GM21737 (cell line): ENCODE measurements at regions not wholly inside any gene's neighbourhood (a gene's known extent, or its start where the extent isn't known, plus 50 kb on each side); places are given as distances from the start of the nearest gene placed in this dataset.

Source experiments
- ATAC-seq: cut with Tn5 transposase; IDR thresholded peaks from one replicate; pipeline ENCODE4 v1.9.1; 2021; ENCODE audit warnings: mild to moderate bottlenecking, moderate library complexity; ENCODE audit not compliant: unreplicated experiment

GRCh38 chr10:78445308-78445707, 411.6 kb downstream of the RPS24 start:
- no peak for ATAC-seq

DNA sequence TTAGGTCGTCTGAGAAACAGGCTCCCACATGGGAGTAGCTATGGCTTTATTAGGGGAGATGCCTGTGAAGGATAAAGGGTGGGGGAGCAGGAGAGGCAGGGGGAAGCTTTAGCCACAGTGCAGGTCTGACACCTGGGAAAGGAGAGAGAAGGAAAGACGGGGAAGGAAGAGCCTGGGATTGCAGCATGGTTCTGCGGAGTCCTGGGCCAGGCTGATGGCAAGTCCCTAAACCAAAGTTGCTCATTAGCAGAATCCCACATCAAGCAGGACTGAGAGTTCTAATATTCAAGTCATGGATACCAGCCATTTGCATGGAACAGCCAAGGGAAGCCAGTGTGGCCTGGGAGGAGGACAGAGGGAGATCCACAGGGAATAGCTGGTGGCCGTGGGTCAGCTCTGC, 414.8 kb downstream of the RPS24 start:
- no peak for ATAC-seq

- ATAC-seq, result no peak
Observed at GRCh38 chr10:78448994-78449418, 415.3 kb downstream of the RPS24 start.

- ATAC-seq, result no peak
Observed at GRCh38 chr10:78449554-78449953, 415.9 kb downstream of the RPS24 start.

- no peak for ATAC-seq
Observed at GRCh38 chr10:78450239-78450638, 416.6 kb downstream of the RPS24 start.

DNA sequence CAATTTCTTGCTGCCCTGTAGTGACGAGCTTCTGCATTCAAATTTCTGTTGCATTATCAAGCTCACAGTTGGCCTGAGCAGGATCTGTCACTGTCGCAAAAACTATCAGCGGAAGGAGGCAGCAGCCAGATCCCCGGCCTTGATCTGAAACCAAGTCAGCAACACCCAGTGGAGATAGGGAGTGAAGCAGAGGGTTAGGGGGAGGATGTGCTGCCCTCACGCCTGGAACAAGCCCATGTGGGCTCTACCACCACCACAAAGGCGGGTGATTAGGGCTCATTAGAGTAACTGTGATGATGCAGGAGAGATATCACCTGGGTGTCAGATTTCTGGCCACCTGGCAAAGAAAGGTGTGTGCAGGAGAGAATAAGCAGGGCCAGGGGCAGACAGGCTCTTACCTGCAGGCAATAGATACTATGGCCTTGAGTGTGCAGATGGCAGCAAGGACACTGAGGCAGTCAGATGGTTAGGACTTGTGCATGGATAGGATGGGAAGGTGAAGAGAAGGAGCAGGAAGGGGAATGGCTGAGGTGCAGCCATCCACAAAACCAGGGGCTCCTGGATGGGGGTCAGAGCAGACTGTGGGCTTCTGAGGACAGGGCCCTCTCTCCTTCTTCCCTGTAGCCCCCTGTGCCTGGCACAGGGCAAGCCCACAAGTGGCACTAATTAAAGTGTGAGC, 417.3 kb downstream of the RPS24 start:
- ATAC-seq, result no peak

DNA sequence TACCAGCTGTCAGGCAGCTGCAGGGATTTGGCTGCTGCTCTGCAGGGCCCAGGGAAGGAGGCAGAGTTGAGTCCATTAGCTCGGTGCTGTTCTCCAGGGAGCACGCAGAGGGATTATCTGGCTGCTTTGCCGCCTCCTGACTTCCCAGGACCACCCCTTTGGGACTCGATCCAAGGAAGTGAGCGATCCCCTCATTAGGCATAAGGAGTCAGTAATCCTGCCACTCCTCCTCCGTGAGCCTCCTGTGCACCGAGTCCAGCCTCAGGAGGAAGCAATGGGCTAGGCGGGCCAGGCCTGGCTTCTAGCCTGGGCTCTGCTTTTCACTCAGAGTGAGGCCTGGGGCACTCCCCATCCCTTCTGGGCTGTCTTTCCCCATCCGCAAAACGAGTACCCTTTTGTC, 417.9 kb downstream of the RPS24 start:
- ATAC-seq, result no peak

GRCh38 chr10:78454123-78454645, 420.5 kb downstream of the RPS24 start:
- ATAC-seq, result no peak

DNA sequence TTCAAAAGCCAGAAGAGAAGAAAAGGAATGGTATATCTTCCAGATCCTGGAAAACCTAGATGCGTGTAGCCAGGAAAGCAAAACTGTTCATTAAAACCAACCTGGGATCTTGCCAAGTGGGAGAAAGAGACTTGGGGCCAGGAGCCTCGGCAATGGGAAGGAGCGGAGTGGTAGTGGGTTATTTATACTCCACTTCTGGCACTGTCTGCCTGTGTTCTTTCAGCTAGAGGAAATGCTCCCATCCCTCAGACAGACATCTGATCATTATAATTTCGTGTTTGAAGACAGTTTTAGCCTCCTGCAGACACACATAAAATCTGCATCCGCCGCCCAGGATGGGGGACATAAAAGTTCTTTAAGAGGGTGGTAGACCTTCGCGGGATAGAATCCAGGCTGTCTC, 421.6 kb downstream of the RPS24 start:
- ATAC-seq, result no peak

DNA sequence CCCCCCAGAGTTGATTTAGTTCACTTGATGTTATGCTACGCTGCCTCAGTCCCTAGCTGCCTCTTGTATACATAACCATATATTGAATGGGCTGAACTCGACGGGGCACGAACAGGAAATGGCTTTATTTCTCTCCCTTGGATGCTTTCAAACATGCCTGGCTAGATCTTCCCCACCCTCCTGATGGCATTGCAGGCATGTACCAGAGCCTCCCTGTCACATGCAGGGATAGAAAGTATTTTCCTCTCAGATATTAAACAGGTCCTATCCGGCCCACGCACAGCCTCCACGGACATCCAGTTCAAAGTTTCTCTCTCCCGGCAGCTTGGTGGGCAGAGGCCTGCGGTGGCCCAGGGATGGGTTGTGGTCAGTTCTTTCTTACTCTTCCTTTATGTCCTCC, 422.1 kb downstream of the RPS24 start:
- no peak for ATAC-seq

DNA sequence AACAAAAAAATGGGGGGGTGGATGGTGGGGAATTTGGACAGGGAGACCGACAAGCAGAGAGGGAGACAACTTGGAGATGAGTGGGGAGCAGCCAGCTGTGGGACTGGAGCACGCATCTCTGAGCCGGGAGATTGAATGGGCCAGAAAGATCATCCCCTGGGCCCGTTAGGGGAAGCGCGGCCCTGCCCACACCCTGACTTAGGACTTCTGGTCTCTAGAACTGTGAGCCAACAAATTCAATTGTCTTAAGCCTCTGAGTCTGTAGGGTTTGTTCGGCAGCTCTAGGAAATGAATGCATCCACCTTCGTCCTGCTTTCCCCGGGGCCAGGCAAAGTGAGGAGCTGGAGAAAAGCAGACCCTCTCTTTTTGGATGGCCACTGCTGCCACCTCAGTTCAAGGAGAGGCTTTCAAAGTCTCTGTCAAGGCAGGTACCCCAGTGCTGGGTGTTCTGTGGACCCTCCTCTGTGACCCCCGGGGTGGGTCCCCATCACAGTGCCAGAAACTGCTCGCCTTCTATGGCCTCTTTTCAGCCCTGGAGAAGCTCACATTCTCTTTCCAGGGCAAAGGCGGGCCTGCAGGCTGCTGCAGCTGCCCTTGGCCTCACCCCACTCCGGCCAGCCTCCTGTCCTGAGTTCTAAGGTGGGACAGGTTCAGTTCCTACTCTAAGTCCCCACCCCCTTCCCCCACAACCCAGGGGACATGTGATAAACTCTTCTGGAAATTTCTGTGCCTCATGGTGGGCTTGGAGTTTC, 423.2 kb downstream of the RPS24 start:
- no peak for ATAC-seq

GRCh38 chr10:78457804-78458482, 424.3 kb downstream of the RPS24 start:
- ATAC-seq, result no peak

DNA sequence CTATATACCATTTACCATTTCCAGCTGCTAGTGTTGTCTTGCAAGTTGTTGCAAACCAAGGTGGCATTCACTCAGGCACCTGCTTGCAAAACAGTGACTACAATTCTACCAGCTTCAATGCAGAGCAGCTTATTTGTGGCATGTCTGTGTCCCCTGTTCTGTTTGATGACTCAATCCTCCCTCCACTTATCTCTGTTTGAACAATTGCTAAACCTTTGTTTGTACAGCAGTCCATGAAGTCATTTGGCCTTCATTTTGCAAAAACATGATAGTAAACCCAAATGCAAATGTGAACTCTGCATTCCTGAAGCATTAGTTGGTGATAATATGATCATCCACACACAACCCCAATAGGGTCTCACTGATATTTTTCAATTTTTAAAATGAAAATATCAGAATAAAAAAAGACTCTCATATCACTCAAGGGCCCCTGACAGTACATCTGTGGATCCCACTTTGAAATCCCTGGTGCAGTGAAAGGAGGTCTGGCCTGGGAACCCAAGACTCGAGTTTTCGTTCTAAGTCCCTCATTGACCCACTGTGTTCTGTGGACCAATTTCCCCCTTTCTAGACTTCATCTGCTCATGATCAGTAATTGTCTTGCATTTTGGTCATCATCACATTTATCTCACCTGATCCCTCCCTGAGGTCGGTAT, 425.4 kb downstream of the RPS24 start:
- ATAC-seq, result no peak

- no peak for ATAC-seq
Observed at GRCh38 chr10:78459639-78460037, 426.0 kb downstream of the RPS24 start.

DNA sequence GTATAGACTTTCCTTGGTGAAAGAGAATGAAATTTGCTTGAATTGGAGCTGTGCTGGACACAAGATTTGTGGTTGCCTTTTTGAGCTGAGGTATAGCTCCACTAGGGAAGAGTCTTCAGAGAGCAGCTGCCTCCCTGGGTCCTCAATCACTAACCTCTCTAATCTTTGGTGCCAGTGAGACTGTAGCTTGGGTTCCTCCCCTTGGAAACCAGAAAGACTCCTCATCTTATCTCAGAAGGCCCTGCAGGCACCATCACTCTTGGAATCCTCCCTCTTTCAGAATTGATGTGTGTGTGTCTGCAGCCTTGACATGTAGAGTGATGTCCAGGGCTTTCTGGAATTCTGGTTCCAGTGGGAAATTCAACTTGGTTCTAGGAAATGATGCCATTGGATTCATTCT, 426.5 kb downstream of the RPS24 start:
- ATAC-seq, result no peak

DNA sequence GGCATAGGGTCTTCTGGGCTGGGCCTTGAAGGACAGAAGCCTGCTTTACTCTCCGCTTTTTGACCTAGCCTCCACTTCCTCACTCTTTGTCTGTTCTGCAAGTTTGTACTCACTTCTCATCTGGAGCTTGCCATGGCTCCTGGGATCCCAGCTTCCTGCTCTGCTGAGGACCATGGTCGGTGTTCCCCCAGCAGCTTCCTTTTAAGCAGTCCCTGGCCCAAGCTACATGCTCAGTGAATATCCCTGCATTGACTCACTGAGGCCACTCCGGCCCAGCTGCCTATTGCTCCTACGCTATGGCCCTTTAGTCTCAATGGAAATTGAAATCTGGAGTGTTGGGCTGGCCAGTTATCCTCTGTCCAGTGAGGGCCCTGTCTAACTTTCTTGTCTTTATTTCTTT, 427.7 kb downstream of the RPS24 start:
- ATAC-seq, result no peak

DNA sequence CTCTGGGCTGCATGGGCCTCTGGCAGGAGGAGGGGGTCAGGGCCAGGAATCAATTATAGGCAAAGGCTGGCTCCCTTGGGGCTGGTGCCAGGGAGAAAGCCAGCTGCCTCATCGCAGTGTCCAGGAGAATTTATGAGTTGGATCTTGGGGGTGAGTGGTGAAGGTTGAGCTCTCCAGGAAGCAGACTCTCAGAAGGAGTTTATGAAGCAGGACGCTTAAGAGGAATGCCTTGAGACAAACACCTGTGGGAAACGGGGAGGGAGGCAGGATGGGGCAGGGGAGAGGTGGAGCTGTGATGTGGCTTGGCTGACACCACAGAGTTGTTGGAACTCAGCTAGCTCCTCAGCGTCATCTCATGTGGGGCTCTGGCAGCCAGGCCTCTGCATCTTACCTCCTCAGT, 428.5 kb downstream of the RPS24 start:
- ATAC-seq, result no peak

GRCh38 chr10:78462726-78463228, 429.1 kb downstream of the RPS24 start:
- ATAC-seq, result no peak

DNA sequence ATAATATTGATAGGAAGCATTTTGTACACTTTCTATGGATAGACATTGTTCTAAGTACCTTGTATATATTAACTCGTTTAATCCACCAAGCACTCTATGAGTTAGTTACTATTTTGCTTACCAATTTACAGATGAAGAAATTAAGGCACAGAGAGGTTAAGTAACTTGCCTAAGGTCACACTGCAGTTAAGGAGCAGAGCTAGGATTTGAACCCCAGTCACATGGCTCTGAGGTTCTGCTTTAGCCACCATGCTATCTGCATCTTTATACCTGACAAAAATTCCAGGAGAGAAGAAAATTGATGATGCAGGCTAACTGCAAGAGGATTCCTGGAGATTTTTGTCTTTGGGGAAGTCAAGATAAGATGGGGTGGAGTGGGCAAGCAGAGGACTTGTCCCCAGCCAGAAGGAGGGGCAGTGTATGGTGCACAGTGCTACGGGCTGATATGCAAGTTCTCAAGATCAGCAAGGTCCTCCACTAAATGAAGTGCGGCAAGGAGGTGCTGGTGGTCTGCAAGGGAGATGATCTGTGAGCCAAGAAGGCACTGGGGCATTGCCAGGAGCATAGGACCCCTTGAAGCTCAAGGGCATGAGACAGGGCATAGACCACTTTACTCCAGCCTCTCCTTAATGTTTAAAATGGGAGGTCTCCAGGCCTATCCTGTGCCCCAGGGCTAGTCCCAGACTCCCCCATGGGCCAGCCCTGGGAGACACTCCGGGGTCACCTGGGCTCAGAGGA, 430.6 kb downstream of the RPS24 start:
- no peak for ATAC-seq

GRCh38 chr10:78464856-78465267, 431.2 kb downstream of the RPS24 start:
- no peak for ATAC-seq
